ENCODE measurements at regions not wholly inside any gene's neighbourhood (a gene's known extent, or its start where the extent isn't known, plus 50 kb on each side); places are given as distances from the start of the nearest gene placed in this dataset.

DNA sequence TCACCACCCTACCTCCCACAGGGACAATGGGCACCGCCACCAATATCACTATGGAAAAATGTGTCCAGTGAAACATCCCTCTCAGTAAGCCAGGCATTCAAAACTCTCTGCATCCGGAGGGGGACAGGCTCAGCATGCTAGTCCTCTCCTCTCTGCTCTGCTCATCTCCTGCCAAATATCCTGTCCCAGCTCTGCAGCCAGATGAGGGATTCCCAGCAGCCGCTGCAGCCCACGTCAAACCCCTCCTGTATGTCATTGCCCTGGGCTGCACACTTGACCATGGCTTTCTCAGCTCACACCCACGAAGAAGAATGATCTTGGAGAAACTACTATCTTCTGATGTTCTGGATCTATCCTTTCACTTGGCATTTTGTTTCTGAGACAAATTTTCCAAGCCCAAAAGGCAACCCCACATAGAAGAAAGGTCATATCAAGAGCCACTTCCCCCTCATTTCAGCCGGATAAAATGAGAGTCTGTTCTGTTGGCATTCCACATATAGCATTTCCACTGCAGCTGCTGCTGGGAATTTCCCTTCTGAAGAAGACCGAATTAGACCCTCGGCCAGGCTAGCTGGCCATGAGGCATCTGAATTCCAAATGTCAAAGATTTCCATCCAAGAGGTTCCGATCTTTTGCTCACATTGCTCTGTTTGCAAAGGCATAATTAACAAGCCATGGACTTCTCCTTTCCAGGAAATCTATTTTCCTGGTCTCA, 338.0 kb downstream of the ACTL7B start:
- ChIA-PET CTCF (no interaction called here), POLR2A (no interaction called here)
- H3K4me3 ChIP-seq (ENCODE audit: low read depth, low read length) = no peak overlapping the region
- DNase-seq (ENCODE audit: low read depth, low spot score) = no peak
- TF ChIP-seq, protein P1, sequence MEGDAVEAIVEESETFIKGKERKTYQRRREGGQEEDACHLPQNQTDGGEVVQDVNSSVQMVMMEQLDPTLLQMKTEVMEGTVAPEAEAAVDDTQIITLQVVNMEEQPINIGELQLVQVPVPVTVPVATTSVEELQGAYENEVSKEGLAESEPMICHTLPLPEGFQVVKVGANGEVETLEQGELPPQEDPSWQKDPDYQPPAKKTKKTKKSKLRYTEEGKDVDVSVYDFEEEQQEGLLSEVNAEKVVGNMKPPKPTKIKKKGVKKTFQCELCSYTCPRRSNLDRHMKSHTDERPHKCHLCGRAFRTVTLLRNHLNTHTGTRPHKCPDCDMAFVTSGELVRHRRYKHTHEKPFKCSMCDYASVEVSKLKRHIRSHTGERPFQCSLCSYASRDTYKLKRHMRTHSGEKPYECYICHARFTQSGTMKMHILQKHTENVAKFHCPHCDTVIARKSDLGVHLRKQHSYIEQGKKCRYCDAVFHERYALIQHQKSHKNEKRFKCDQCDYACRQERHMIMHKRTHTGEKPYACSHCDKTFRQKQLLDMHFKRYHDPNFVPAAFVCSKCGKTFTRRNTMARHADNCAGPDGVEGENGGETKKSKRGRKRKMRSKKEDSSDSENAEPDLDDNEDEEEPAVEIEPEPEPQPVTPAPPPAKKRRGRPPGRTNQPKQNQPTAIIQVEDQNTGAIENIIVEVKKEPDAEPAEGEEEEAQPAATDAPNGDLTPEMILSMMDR (IDR thresholded peaks at IDR 0.05; ENCODE audit: insufficient read depth, low read length, missing control alignments) = no peak

DNA sequence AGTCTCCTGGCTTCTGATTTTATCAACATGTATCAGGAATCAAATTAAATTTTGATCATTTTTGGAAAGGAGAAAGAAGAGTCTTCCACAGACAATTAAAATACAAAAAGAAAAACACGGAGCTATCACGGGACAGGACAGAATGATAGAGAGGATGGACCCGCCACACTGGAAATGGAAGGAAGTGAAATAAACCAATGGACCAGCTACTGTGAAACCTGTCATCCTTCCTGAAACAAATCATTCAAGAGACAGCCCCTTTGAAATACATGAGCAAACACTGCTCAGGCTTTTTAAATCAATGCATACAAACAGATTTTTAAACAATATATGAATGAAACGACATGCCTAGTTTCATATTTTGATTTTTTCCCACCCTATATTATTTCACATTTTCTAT, 339.4 kb downstream of the ACTL7B start:
- no peak overlapping the region for H3K4me3 ChIP-seq (ENCODE audit: low read depth, low read length)
- no peak for DNase-seq (ENCODE audit: low read depth, low spot score)
- ChIA-PET POLR2A (no interaction called here), CTCF (no interaction called here)
- TF ChIP-seq, protein P1 (IDR thresholded peaks at IDR 0.05; ENCODE audit: insufficient read depth, low read length, missing control alignments) = no peak

DNA sequence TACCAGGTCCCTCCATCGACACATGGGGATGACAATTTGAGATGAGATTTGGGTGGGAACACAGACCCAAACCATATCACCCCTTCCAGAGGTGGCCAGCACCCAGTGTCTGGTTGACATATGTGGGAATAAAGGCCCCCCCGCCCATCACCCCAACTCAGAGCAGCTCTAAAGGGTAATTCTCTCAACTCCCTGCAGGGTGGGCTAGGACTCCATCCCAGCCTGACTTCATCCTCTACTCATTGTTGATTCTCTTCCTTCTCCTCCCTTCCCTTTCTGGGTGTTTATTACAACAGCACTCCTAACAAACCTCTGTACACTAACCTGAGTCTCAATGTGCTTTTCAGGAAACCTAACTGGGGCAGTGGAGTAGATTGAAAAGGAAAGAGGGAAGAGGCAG, 339.9 kb downstream of the ACTL7B start:
- ChIA-PET CTCF (no interaction called here), POLR2A (no interaction called here)
- no peak overlapping the region for H3K4me3 ChIP-seq (ENCODE audit: low read depth, low read length)
- TF ChIP-seq, protein P1 (IDR thresholded peaks at IDR 0.05; ENCODE audit: insufficient read depth, low read length, missing control alignments) = no peak
- DNase-seq (ENCODE audit: low read depth, low spot score) = no peak

DNA sequence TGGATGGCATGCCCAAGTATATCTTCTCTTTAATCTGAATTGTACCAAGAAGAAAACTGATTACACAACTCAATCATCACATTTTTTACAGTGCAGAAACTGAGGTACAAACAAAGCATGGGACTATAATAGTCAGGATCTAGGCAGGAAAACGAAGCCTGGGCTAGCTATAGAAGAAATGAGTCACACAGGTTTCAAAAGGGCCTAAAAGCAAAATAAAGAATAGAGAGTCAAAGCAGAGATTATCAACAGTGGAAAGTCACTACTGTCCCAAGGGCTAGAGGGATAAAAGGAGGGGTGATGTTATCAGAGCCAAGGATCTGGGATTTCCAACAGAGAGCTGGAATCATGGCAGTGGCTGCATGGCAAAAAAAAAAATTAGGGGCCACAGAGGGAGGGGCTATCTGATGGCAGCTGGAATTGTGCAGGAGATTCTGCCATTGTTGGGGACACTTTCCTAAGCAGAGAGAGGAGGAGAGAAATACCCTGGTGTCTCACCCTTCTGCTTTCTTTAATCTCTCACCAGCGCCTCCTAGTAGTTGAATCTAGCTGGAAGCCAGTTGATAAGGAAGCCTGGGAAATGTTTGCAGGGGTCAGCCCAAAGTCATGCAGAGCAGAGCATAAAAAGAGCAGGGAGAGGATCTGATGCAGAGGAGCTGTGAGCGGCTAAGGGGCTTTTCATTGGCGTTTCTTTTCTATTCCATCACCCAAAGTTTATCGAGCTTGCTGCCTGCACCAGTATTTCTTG, 343.2 kb downstream of the ACTL7B start:
- POLR2A ChIA-PET = no interaction called here
- no peak for DNase-seq (ENCODE audit: low read depth, low spot score)

DNA sequence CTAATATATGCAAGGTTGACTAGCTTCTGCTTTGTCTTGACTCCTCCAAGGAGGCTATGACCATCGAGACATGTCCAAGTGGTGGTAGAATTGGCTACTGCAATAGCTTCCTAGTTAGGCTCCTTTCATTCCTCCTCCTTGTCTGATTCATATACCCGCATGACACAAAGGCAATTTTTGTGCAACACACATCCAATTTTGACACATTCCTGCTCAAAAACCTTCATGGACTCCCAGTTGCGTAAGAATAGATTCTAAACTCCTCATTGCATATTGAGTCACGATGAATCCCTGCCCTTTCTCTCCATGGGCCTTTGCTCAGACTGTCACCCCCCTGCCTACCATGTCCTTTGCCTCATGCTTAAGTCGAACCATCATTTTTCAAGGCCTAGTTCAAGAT, 344.5 kb downstream of the ACTL7B start:
- DNase-seq (ENCODE audit: low read depth, low spot score) = no peak
- ChIA-PET CTCF (no interaction called here), POLR2A (no interaction called here)
- H3K4me3 ChIP-seq (ENCODE audit: low read depth, low read length) = no peak overlapping the region
- TF ChIP-seq, protein P1 (IDR thresholded peaks at IDR 0.05; ENCODE audit: insufficient read depth, low read length, missing control alignments) = no peak

More for the DNA sequence above, 343.2 kb downstream of the ACTL7B start:
- TF ChIP-seq, protein P1 (IDR thresholded peaks at IDR 0.05; ENCODE audit: insufficient read depth, low read length, missing control alignments) = no peak
- CTCF ChIA-PET = interaction anchor here (1.1 kb wide), 1 partner anchor 53 kb away, joined by 4 read pairs; no protein-coding TSS in a partner anchor
- no peak overlapping the region for H3K4me3 ChIP-seq (ENCODE audit: low read depth, low read length)

DNA sequence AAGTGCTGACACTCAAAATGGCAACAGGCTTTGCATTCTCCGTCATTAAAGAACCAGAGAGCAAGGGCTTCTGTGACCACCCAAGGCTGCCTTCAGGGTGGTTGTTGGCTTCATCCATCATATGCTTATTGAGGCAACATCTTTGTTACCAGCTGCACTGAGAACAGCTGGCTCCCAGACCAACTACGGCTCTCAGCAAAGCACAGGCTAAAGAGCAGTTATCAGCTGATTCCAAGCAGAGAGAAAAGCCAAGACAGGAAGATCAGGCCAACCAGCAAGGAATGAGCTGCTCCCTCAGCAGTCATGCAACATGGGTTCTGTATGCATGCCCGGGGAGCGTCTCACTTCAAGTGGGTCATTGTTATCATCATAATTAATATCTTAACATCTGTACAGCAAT, 358.9 kb downstream of the ACTL7B start:
- TF ChIP-seq, protein P1 (IDR thresholded peaks at IDR 0.05; ENCODE audit: insufficient read depth, low read length, missing control alignments) = no peak
- POLR2A ChIA-PET = no interaction called here
- CTCF ChIA-PET = no interaction called here
- DNase-seq (ENCODE audit: low read depth, low spot score) = no peak
- H3K4me3 ChIP-seq (ENCODE audit: low read depth, low read length) = no peak overlapping the region
